OCI-LY1 (cell line): ENCODE measurements at regions not wholly inside any gene's neighbourhood (a gene's known extent, or its start where the extent isn't known, plus 50 kb on each side); places are given as distances from the start of the nearest gene placed in this dataset.

Source experiments
- H2AFZ ChIP-seq: fragments of 200-600 bp; sonication (generic), shearing (Covaris generic); 2 replicates; pipeline ENCODE4 v1.6.0; 2014; ENCODE audit warnings: antibody characterized with exemption, mild to moderate bottlenecking, low read length
- H3F3A ChIP-seq: fragments of 200-600 bp; sonication (generic), shearing (Covaris generic); 2 replicates; pipeline ENCODE4 v1.6.0; 2014; ENCODE audit warnings: mild to moderate bottlenecking, antibody characterized with exemption, low read length, moderate library complexity; ENCODE audit not compliant: insufficient read depth
- H3K27ac ChIP-seq: fragments of 200-600 bp; sonication (generic); 2 replicates; pipeline ENCODE4 v1.5.1; 2014; ENCODE audit warnings: low read length, mixed run types, mild to moderate bottlenecking, low read depth; ENCODE audit not compliant: poor library complexity, severe bottlenecking
- H3K27me3 ChIP-seq: fragments of 200-600 bp; sonication (generic); 2 replicates; pipeline ENCODE4 v1.6.0; 2014; ENCODE audit warnings: antibody characterized with exemption, mild to moderate bottlenecking, low read length, moderate library complexity; ENCODE audit not compliant: insufficient read depth
- H3K36me3 ChIP-seq: fragments of 200-600 bp; sonication (generic); 2 replicates; pipeline ENCODE4 v1.6.1; 2014; ENCODE audit warnings: mild to moderate bottlenecking, antibody characterized with exemption, low read length, moderate library complexity, mixed read lengths; ENCODE audit not compliant: insufficient read depth
- H3K4me1 ChIP-seq: fragments of 200-600 bp; sonication (generic); 2 replicates; pipeline ENCODE4 v1.5.1; 2014; ENCODE audit warnings: mild to moderate bottlenecking, low read length, moderate library complexity; ENCODE audit not compliant: insufficient read depth, severe bottlenecking
- H3K4me2 ChIP-seq: fragments of 200-600 bp; sonication (generic), shearing (Covaris generic); 2 replicates; pipeline ENCODE4 v1.6.1; 2014; ENCODE audit warnings: low read length
- H3K4me3 ChIP-seq: fragments of 200-600 bp; sonication (generic); 2 replicates; pipeline ENCODE4 v1.5.1; 2014; ENCODE audit warnings: low read length, low read depth, mild to moderate bottlenecking, mixed read lengths; ENCODE audit not compliant: poor library complexity, severe bottlenecking
- H3K79me2 ChIP-seq: fragments of 200-600 bp; shearing (Covaris generic); 2 replicates; pipeline ENCODE4 v1.6.1; 2016; ENCODE audit warnings: mixed run types, low read length, mixed read lengths; ENCODE audit not compliant: insufficient read depth
- H3K9ac ChIP-seq: fragments of 200-600 bp; sonication (generic), shearing (Covaris generic); 2 replicates; pipeline ENCODE4 v1.6.1; 2014; ENCODE audit warnings: mild to moderate bottlenecking, low read length, mixed read lengths
- H3K9me2 ChIP-seq: fragments of 200-600 bp; sonication (generic), shearing (Covaris generic); 2 replicates; pipeline ENCODE4 v1.6.1; 2014; ENCODE audit warnings: low read depth, mild to moderate bottlenecking, low read length, mixed read lengths
- H3K9me3 ChIP-seq: fragments of 200-600 bp; shearing (Covaris generic); 2 replicates; pipeline ENCODE4 v1.6.1; 2014; ENCODE audit warnings: low read length, mixed read lengths
- H4K20me1 ChIP-seq: fragments of 200-600 bp; sonication (generic), shearing (Covaris generic); 2 replicates; pipeline ENCODE4 v1.6.0; 2016; ENCODE audit warnings: mild to moderate bottlenecking, low read length; ENCODE audit not compliant: insufficient read depth
- CTCF ChIP-seq: fragments of 200-600 bp; sonication (generic), shearing (Covaris generic); IDR thresholded peaks from 2 replicates; pipeline ENCODE4 v1.5.1; 2017; ENCODE audit warnings: mild to moderate bottlenecking, antibody characterized with exemption, low read length, moderate library complexity, mixed read lengths
- EZH2 ChIP-seq: fragments of 200-600 bp; sonication (generic), shearing (Covaris generic); IDR thresholded peaks from 2 replicates; pipeline ENCODE4 v1.8.0; 2017; ENCODE audit warnings: borderline replicate concordance, mixed run types, mild to moderate bottlenecking, antibody characterized with exemption, low read length, moderate library complexity, mixed read lengths

- TF ChIP-seq CTCF (no peak), EZH2 (no peak)
- no peaks in the 10 kb centered on the region for H3F3A ChIP-seq
- H3K79me2 ChIP-seq, result no peaks in the 10 kb centered on the region
Measured at GRCh38 chr1:166221316-166221715, 54.5 kb upstream of the FAM78B start.

GRCh38 chr1:166233750-166234366 lies 67.1 kb upstream of the FAM78B start:
- Histone ChIP-seq H3K9ac (no peak overlapping the region), H3K4me1 (no peaks in the 10 kb centered on the region), H3K4me3 (no peak overlapping the region), H3K9me2 (no peaks in the 10 kb centered on the region), H3K4me2 (no peak overlapping the region), H4K20me1 (no peaks in the 10 kb centered on the region), H3F3A (no peaks in the 10 kb centered on the region), H3K36me3 (no peaks in the 10 kb centered on the region), H3K27ac (no peak overlapping the region), H3K79me2 (no peaks in the 10 kb centered on the region), H3K9me3 (no peaks in the 10 kb centered on the region), H3K27me3 (no peaks in the 10 kb centered on the region), H2AFZ (no peak overlapping the region)
- TF ChIP-seq EZH2, result no peak
- TF ChIP-seq CTCF, result no peak

More at GRCh38 chr1:166221316-166221715, 54.5 kb upstream of the FAM78B start:
- no peaks in the 10 kb centered on the region for H4K20me1 ChIP-seq
- no peak overlapping the region for H3K9ac ChIP-seq
- no peak overlapping the region for H3K27ac ChIP-seq
- H3K9me2 ChIP-seq, result no peaks in the 10 kb centered on the region
- no peak overlapping the region for H3K4me2 ChIP-seq
- H3K9me3 ChIP-seq, result 0 out of 2 replicates have a peak, but pooled peaks cover 4% of the 10 kb centered on the region
- H3K27me3 ChIP-seq, result no peaks in the 10 kb centered on the region
- no peaks in the 10 kb centered on the region for H3K36me3 ChIP-seq
- no peak overlapping the region for H2AFZ ChIP-seq
- H3K4me3 ChIP-seq, result no peak overlapping the region
- no peaks in the 10 kb centered on the region for H3K4me1 ChIP-seq

GRCh38 chr1:166235728-166236127 lies 68.9 kb upstream of the FAM78B start:
- Histone ChIP-seq H3K4me2 (no peak overlapping the region), H3K4me1 (no peaks in the 10 kb centered on the region), H3K36me3 (no peaks in the 10 kb centered on the region), H3K9me2 (no peaks in the 10 kb centered on the region), H3K4me3 (no peak overlapping the region), H3K27me3 (no peaks in the 10 kb centered on the region), H4K20me1 (no peaks in the 10 kb centered on the region), H3K9ac (no peak overlapping the region), H3K9me3 (no peaks in the 10 kb centered on the region), H2AFZ (no peak overlapping the region), H3F3A (no peaks in the 10 kb centered on the region), H3K27ac (no peak overlapping the region), H3K79me2 (no peaks in the 10 kb centered on the region)
- no peak for TF ChIP-seq EZH2

- no peak overlapping the region for H3K9ac ChIP-seq
- H3K36me3 ChIP-seq, result no peaks in the 10 kb centered on the region
- H2AFZ ChIP-seq, result no peak overlapping the region
- no peak overlapping the region for H3K4me3 ChIP-seq
- no peak overlapping the region for H3K27ac ChIP-seq
- no peaks in the 10 kb centered on the region for H3K79me2 ChIP-seq
- no peaks in the 10 kb centered on the region for H3K9me2 ChIP-seq
- H3K4me1 ChIP-seq, result no peaks in the 10 kb centered on the region
- no peaks in the 10 kb centered on the region for H3K9me3 ChIP-seq
- no peak overlapping the region for H3K4me2 ChIP-seq
- no peaks in the 10 kb centered on the region for H3K27me3 ChIP-seq
- no peaks in the 10 kb centered on the region for H3F3A ChIP-seq
- no peaks in the 10 kb centered on the region for H4K20me1 ChIP-seq
- TF ChIP-seq CTCF (no peak), EZH2 (no peak)
Measured at GRCh38 chr1:166237675-166238074, 70.9 kb upstream of the FAM78B start.
